ENCODE measurements at regions not wholly inside any gene's neighbourhood (a gene's known extent, or its start where the extent isn't known, plus 50 kb on each side); places are given as distances from the start of the nearest gene placed in this dataset.

GRCh38 chr5:167851416-167851815 is 440.0 kb upstream of the WWC1 start:
- no peak for ATAC-seq
- TF ChIP-seq ZNF565 (CRISPR knock-in tag; conservative IDR thresholded peaks at IDR 0.05; ENCODE audit: low read depth) (no peak), OSR1 (CRISPR knock-in tag; IDR thresholded peaks at IDR 0.05) (no peak), ISL1 (CRISPR knock-in tag; IDR thresholded peaks at IDR 0.05) (no peak), ZFP3 (CRISPR knock-in tag; IDR thresholded peaks at IDR 0.05) (no peak), CREB5 (CRISPR knock-in tag; IDR thresholded peaks at IDR 0.05; ENCODE audit: low read depth) (no peak), PATZ1 (CRISPR knock-in tag; IDR thresholded peaks at IDR 0.05; ENCODE audit: borderline replicate concordance) (no peak)

GRCh38 chr5:167852515-167852914 is 438.9 kb upstream of the WWC1 start:
- TF ChIP-seq CSDC2 (CRISPR knock-in tag; IDR thresholded peaks at IDR 0.05) (no peak), TOX (CRISPR knock-in tag; IDR thresholded peaks at IDR 0.05; ENCODE audit: borderline replicate concordance) (no peak), BACH2 (CRISPR knock-in tag; IDR thresholded peaks at IDR 0.05; ENCODE audit: borderline replicate concordance) (no peak), TSHZ2 (CRISPR knock-in tag; IDR thresholded peaks at IDR 0.05) (no peak), POU6F1 (CRISPR knock-in tag; IDR thresholded peaks at IDR 0.05; ENCODE audit: borderline replicate concordance, low read depth) (no peak), ZNF70 (CRISPR knock-in tag; IDR thresholded peaks at IDR 0.05) (no peak), ESRRG (CRISPR knock-in tag; IDR thresholded peaks at IDR 0.05) (no peak), ISL1 (CRISPR knock-in tag; IDR thresholded peaks at IDR 0.05) (no peak), ZFP3 (CRISPR knock-in tag; IDR thresholded peaks at IDR 0.05) (no peak), ZNF8 (CRISPR knock-in tag; IDR thresholded peaks at IDR 0.05) (no peak), TCF4 (CRISPR knock-in tag; IDR thresholded peaks at IDR 0.05; ENCODE audit: borderline replicate concordance) (no peak), RARB (CRISPR knock-in tag; IDR thresholded peaks at IDR 0.05) (no peak), OSR1 (CRISPR knock-in tag; IDR thresholded peaks at IDR 0.05) (no peak), CSRNP3 (CRISPR knock-in tag; IDR thresholded peaks at IDR 0.05) (no peak), SNAI2 (CRISPR knock-in tag; IDR thresholded peaks at IDR 0.05) (no peak), CREB5 (CRISPR knock-in tag; IDR thresholded peaks at IDR 0.05; ENCODE audit: low read depth) (no peak), ARNTL (CRISPR knock-in tag; IDR thresholded peaks at IDR 0.05; ENCODE audit: borderline replicate concordance, low read depth) (no peak), PATZ1 (CRISPR knock-in tag; IDR thresholded peaks at IDR 0.05; ENCODE audit: borderline replicate concordance) (no peak), ZNF565 (CRISPR knock-in tag; conservative IDR thresholded peaks at IDR 0.05; ENCODE audit: low read depth) (no peak), ZFP30 (CRISPR knock-in tag; IDR thresholded peaks at IDR 0.05) (no peak)
- ATAC-seq = no peak

Measured in SK-N-SH treated with all-trans-retinoic acid at 6 μM for 48 hours (cell line).